PC-9 (cell line): ENCODE measurements at regions not wholly inside any gene's neighbourhood (a gene's known extent, or its start where the extent isn't known, plus 50 kb on each side); places are given as distances from the start of the nearest gene placed in this dataset.

ENCODE experiments used
- EZH2 ChIP-seq: fragments of 200-600 bp; sonication (generic); IDR thresholded peaks from 2 replicates; pipeline ENCODE4 v1.8.0; 2017; ENCODE audit warnings: antibody characterized with exemption, low read depth
- TF ChIP-seq, protein P1 (sequence below): fragments of 200-600 bp; sonication (generic); conservative IDR thresholded peaks from 2 replicates; pipeline ENCODE4 v1.6.1; 2017; ENCODE audit warnings: mixed run types, antibody characterized with exemption, mild to moderate bottlenecking, moderate library complexity

DNA sequence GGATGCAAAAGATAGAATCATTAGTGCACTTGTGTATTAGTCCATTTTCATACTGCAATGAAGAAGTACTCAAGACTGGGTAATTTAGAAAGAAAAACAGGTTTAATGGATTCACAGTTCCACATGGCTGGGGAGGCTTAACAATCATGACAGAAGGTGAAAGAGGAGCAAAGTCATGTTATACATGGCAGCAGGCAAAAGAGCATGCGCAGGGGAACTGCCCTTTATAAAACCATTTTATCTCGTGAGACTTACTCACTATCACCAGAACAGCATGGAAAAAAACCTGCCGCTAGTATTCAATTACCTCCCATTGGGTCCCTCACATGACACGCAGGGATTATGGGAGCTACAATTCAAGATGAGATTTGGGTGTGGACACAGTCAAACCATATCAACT is 129.4 kb downstream of the SCG2 start:
- TF ChIP-seq, protein P1, sequence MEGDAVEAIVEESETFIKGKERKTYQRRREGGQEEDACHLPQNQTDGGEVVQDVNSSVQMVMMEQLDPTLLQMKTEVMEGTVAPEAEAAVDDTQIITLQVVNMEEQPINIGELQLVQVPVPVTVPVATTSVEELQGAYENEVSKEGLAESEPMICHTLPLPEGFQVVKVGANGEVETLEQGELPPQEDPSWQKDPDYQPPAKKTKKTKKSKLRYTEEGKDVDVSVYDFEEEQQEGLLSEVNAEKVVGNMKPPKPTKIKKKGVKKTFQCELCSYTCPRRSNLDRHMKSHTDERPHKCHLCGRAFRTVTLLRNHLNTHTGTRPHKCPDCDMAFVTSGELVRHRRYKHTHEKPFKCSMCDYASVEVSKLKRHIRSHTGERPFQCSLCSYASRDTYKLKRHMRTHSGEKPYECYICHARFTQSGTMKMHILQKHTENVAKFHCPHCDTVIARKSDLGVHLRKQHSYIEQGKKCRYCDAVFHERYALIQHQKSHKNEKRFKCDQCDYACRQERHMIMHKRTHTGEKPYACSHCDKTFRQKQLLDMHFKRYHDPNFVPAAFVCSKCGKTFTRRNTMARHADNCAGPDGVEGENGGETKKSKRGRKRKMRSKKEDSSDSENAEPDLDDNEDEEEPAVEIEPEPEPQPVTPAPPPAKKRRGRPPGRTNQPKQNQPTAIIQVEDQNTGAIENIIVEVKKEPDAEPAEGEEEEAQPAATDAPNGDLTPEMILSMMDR: no peak
- no peak for TF ChIP-seq EZH2
